SH-SY5Y (cell line): ENCODE measurements at regions not wholly inside any gene's neighbourhood (a gene's known extent, or its start where the extent isn't known, plus 50 kb on each side); places are given as distances from the start of the nearest gene placed in this dataset.

ENCODE experiments used
- GATA2 ChIP-seq: IDR thresholded peaks from 2 replicates; pipeline ENCODE4 v1.6.1; 2011; ENCODE audit warnings: mild to moderate bottlenecking, low read depth, low read length
- GATA3 ChIP-seq: IDR thresholded peaks from 2 replicates; pipeline ENCODE4 v1.6.1; 2011; ENCODE audit warnings: low read depth, mild to moderate bottlenecking, low read length, moderate library complexity

DNA sequence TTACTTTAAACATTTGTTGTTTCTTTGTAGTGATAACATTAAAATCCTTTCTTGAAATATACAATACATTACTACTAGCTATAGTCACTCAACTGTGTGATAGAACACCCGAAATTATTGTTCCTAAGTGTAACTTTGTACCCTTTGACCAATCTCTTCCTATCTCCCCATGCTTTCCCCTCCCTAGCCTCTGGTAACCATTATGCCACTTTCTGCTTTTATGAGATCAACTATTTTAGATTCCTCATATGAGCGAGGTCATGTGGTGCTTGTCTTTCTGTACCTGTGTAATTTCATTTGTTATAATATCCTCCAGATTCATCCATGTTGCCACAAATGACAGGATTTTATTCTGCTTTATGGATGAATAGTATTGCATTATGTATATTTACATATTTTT is 629.0 kb downstream of the USP25 start:
- no peak for TF ChIP-seq GATA3
- no peak for TF ChIP-seq GATA2

DNA sequence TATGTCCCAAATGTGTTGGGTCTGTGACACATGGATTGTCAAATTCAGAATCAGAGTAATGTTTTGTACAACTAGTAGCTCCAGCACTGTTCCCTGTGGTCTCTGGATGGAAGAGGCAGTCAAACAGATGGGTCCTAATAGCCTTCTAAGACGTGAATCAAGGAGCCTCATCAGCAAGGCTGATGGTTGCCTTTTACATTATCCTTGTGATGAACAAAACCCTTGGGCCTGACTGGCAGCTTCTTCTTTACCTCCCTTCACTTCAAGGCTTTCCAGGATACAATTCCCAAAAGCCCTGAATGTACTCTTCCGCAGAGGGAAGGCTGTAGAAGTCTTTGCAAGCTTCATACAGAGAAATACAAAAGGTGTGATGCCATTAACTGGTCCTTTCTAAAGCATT is 633.3 kb downstream of the USP25 start:
- TF ChIP-seq GATA2: no peak
- no peak for TF ChIP-seq GATA3

DNA sequence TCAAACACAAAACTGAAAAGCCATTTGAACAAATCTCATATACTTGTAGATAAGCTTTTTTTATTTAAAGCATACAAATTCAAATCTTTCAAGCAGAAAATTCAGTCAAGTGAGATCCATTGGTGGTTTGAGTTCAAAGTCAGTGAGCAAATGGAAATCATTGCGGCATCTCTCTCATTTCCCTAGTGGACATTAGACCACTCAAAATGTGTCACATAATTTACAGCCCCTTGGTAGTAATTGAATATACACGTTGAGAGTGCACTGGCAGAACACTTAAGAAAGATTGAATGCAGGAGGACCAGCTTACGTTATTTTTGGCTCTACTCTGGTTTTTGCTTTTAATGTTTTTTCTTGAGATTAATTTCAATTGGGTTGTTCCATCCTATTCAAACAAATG is 633.7 kb downstream of the USP25 start:
- no peak for TF ChIP-seq GATA3
- TF ChIP-seq GATA2: no peak

DNA sequence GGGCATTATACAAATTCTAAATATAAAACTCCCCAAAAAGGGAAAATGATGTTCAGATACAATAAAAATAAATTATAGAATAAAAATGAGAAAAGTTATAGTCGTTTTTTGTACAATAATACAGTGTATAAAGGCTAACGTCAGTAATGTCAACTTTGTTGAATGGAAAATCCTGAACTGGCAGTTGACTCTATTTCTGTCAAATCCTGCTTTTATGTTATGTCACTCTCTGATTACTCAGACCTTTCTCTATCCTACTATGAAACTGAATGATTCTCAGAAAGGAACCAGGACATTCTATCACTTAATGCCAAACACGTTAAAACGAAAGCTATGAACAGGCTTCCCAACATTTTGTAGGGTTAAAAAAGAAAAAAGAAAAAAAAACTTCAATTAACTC is 636.4 kb downstream of the USP25 start:
- TF ChIP-seq GATA3 (no peak), GATA2 (no peak)

DNA sequence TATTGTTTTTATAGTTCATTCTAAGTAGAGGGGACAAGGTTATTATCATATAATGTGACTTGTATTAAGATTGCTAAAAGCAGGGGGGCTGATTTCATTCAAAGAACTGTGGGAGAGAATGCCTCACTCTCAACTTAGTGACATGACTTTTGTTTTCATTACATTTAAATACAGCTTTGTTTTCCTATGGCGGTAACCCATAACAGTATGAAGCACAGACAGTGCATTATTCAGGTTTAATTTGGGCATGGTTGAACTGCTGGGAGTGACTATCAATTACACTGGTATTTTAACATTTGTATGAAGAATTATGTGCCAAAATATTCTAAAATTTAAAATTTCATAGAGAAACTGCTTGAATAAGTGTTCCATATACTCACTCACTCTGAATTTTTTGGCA is 637.3 kb downstream of the USP25 start:
- TF ChIP-seq GATA2 (no peak), GATA3 (no peak)

DNA sequence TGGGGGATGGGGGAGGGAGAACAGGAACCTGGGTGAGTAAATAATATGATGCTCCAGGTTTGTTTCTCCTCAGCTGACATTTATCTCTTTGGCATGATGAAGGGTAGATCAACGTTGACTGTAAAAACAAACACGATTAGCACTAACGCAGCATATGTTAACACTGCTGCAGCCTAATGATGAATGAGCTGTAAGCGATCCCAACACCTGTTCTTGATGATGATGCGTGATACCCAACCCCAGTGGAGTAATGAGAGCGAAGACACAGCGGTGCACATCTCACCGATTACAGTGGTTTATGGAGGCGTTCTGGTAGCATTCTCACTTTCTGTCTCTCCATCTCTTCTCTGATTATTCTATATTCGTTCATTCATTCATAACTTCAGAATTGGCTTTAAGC is 640.4 kb downstream of the USP25 start:
- TF ChIP-seq GATA2: no peak
- TF ChIP-seq GATA3: no peak

DNA sequence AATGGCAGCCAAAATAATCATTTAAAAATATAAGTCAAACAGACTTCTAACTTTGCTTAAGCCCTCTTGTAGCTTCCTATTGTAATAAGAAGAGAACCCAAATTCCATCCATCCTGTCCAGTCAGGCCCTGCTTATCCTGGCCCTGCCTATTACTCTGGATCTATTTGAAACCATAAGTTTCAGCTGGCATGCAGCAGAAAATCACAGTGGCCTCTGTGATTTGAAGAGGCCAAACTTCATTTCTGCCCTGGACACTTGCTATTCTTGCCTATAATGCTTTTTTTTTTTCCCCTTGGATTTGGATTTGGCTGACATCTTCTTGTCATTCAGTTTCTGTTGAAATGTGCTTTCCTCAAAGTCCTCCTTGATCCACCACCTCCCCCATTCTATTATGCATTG is 642.8 kb downstream of the USP25 start:
- TF ChIP-seq GATA3: no peak
- no peak for TF ChIP-seq GATA2

DNA sequence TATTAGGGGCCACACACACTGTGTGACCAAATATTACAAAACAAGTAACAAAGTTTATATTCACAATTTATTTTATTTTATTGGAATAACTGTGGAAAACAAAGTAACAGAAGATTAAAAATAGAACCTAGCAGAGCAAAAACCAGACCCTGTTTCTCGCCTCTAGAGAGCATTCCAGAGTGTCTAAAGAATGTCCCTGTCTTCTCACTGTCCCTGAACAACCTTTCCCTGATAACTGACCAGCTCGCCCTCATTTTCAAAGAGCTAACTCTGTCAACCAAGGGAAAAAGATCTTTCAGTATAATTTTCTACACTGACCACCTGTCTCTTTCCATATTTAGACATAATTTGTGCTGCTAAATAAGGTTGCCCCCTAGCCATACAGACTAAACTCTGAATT is 646.9 kb downstream of the USP25 start:
- no peak for TF ChIP-seq GATA3
- no peak for TF ChIP-seq GATA2

DNA sequence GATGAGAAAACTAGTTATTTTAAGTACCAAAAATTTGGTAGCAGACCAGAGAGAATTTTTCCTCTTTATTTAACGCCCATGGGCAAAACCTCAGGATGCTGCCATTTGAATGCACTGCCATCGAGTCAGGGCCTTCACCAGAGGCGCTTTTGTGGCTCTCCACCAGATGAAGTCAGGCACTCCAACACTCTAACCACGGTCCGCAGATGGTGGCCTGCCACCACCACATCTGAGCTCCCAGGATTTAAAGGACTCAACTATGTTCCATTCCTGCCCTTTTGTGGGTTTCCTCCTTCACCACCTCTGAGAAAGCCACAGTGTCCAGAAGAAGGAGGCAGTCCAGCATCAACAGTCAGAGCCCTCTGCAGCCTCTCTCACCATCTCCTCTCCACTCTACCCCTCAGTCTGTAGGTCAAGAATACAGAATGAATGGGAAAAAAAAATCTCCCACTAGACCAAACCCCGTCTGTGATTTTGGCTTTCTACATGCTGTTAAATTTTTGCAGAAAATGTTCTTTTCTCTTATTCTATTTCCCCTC is 647.4 kb downstream of the USP25 start:
- TF ChIP-seq GATA2 (no peak), GATA3 (no peak)

DNA sequence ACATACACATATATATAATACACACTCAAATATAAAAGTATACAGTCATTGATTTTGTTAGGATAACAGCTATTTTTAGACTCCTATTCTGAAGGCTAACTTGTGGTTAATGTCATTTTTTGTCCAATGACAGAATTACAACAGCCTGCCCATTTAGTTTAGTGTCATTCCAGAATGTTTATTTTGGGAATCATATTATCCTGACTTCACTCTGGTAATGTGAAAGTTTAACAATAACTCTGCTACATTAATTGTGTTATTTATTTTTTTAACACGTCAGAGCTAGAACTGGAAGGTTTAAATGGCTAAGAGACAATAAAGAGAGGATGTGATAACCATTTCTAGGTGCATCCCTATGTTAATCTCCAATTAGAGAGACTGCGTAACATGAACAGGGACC is 648.1 kb downstream of the USP25 start:
- TF ChIP-seq GATA2: no peak
- TF ChIP-seq GATA3: no peak

DNA sequence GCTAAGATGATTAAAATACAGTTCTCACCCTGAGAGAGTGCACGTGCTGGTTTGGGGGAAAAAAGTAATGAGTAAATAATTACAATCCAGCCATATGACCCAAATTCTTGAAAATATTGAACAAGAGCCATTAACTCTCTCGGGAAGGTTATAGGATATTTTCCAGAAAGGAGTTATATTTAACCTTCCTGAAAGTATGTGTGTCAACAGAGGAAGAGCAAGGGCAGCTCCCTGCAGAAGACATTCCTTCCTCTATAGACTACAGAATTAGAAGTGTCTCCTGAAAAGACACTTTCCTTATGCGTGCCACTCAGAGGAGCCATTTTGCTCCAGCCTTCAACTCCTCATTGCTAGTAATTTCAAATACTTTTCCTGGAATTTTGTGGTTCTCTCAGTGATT is 648.7 kb downstream of the USP25 start:
- TF ChIP-seq GATA2 (no peak), GATA3 (no peak)

DNA sequence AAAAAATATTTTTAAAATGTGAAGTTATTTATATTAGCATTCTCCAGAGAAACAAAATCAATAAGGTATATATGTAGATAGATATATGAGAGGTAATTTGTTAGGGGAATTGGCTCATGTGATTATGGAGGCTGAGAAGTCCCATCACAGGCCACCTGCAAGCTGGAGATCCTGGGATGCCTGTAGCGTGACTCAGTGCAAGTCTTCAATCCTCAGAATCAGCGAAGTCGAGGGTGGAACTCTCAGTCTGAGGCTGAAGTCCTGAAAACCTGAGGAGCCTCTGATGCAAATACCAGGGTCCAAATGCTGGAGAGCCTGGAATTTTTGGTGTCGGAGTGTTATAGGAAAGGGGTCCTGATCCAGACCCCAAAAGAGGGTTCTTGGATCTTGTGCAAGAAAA is 658.5 kb downstream of the USP25 start:
- TF ChIP-seq GATA2 (no peak), GATA3 (no peak)

DNA sequence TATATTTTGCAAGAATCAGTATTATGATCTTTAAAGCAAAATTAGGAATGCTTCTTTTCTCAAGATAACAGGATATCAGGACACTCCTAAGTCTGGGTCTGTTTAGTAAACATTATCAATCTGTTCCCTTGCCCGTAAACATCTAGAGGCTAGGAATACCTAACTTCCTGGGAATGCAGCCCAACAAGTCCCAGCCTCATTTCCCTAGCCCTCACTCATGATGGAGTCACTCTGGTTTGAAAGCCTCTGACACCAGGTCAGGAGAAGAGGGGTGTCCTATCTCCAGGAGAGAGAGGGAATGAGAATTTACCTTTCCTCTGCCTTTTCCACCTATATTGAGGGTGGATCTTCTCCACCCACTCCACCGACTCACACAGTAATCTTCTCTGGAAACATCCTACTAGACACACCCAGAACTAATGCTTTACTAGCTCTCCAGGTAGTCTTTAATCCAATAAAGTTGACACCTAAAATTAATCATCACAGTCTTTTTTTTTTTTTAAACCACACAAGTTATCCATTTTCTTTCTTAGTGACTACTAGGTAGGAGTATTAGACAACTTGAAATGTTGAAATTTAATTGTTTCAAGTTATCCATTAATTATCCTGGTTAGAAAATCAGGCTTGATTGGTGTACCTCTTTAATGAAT is 659.3 kb downstream of the USP25 start:
- TF ChIP-seq GATA2: no peak
- no peak for TF ChIP-seq GATA3

DNA sequence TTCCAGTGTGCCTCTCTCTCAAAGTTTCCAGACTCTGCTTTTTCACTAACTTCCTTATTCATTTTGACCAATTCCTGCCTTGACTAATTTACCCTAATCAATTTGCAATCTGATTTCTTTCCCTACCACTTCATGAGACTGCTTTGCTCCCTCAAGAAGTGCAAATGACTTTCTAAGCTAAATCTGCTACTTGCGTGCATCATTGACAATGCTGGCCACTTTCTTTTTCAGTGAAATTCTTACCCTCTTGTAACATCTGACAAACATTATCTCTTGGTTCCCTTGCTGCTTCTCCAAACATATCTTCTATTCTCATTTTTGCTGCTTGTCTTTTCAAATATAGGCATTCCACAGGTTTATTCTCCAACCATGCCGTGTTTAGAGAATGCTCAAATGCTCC is 659.9 kb downstream of the USP25 start:
- TF ChIP-seq GATA2: no peak
- TF ChIP-seq GATA3: no peak

DNA sequence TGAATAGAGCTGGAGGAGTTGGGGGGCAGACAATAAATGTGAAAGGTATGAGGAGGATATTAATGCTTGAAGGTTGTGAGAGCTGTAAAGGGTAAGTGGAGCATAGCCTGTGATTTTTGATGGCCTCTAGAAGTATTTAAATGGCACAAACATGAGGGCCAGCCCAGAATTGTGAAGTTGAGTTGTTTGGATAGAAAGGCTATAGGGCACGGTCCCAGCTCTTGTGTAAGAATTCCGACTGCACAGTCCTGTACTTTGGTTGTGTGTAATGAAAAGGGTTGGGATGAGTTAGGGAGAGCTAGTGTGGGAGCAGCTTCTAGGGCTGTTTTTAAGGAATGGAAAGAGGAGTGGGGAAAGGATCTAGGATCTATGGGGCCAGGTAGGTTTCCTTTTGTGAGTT is 665.5 kb downstream of the USP25 start:
- TF ChIP-seq GATA2: no peak
- TF ChIP-seq GATA3: no peak

DNA sequence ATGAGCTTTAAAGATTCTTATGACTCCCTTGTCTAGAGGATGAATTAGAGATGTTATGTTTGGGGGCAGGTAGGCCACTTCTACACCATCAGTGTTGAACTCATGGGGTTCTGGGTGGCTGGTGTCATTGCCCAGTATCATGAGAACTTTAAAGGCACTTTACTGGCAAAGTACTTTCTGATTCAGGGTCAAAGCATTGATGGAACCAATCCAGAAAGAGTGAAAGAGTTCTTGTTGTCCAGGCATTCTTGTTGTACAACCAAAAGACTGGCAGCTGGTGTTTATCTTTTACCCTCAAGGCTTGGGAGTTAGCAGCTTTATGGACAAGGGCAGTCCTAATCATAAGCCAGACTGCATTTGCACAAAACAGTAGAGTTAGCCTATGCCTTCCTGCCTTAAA is 673.0 kb downstream of the USP25 start:
- no peak for TF ChIP-seq GATA3
- no peak for TF ChIP-seq GATA2
